ENCODE measurements at regions not wholly inside any gene's neighbourhood (a gene's known extent, or its start where the extent isn't known, plus 50 kb on each side); places are given as distances from the start of the nearest gene placed in this dataset.

GRCh38 chr4:71162386-71162785, 168.9 kb downstream of the DCK start:
- no peak for DNase-seq

- DNase-seq: no peak
These were observed 169.9 kb downstream of the DCK start for GRCh38 chr4:71163317-71163716.

- no peak for DNase-seq
These were observed 171.7 kb upstream of the SLC4A4 start for GRCh38 chr4:71167083-71167482.

GRCh38 chr4:71171592-71171991, 167.2 kb upstream of the SLC4A4 start:
- no peak for DNase-seq

GRCh38 chr4:71181332-71181731, 157.5 kb upstream of the SLC4A4 start:
- DNase-seq: no peak

- no peak for DNase-seq
These were observed 154.5 kb upstream of the SLC4A4 start for GRCh38 chr4:71184195-71184781.

- no peak for DNase-seq
These were observed 153.8 kb upstream of the SLC4A4 start for GRCh38 chr4:71185037-71185436.

- DNase-seq: no peak
These were observed 152.6 kb upstream of the SLC4A4 start for GRCh38 chr4:71186257-71186565.

- DNase-seq: peak; percentile 2
These were observed 152.0 kb upstream of the SLC4A4 start for GRCh38 chr4:71186566-71187403.

- DNase-seq: no peak
These were observed 151.2 kb upstream of the SLC4A4 start for GRCh38 chr4:71187404-71188155.

- no peak for DNase-seq
These were observed 150.6 kb upstream of the SLC4A4 start for GRCh38 chr4:71188156-71188640.

- DNase-seq: no peak
These were observed 149.9 kb upstream of the SLC4A4 start for GRCh38 chr4:71188951-71189350.

- no peak for DNase-seq
These were observed 149.3 kb upstream of the SLC4A4 start for GRCh38 chr4:71189471-71189870.

- DNase-seq: no peak
These were observed 144.4 kb upstream of the SLC4A4 start for GRCh38 chr4:71194454-71194853.

GRCh38 chr4:71195924-71196323, 142.9 kb upstream of the SLC4A4 start:
- no peak for DNase-seq

- DNase-seq: no peak
These were observed 139.9 kb upstream of the SLC4A4 start for GRCh38 chr4:71198958-71199357.

- DNase-seq: no peak
These were observed 137.8 kb upstream of the SLC4A4 start for GRCh38 chr4:71201057-71201456.

GRCh38 chr4:71201817-71202576, 136.8 kb upstream of the SLC4A4 start:
- no peak for DNase-seq

- DNase-seq: no peak
These were observed 136.1 kb upstream of the SLC4A4 start for GRCh38 chr4:71202705-71203104.

- no peak for DNase-seq
These were observed 134.8 kb upstream of the SLC4A4 start for GRCh38 chr4:71204056-71204455.

- no peak for DNase-seq
These were observed 132.1 kb upstream of the SLC4A4 start for GRCh38 chr4:71206763-71207162.

- no peak for DNase-seq
These were observed 129.7 kb upstream of the SLC4A4 start for GRCh38 chr4:71209161-71209560.

GRCh38 chr4:71210823-71211222, 128.0 kb upstream of the SLC4A4 start:
- DNase-seq: no peak
